Adrenal gland (tissue), 9 donors: ENCODE measurements at regions not wholly inside any gene's neighbourhood (a gene's known extent, or its start where the extent isn't known, plus 50 kb on each side); places are given as distances from the start of the nearest gene placed in this dataset.

Experiments
- DNase-seq, 7 donors: peaks; one replicate each; pipeline ENCODE4 v3.0.0-alpha.2; 2019 to 2020
- H3K27ac ChIP-seq, 5 donors: fragments of 200-600 bp; sonication (generic) in 4 of 5; 1 replicate in 3 of 5; 2 replicates in 2 of 5; pipeline versions ENCODE4 v1.5.1 to v1.8.0; 2016 to 2020; ENCODE audit warnings: mild to moderate bottlenecking in 1 of 5
- H3K27me3 ChIP-seq: fragments of 200-600 bp; 2 replicates; pipeline ENCODE4 v1.8.0; 2021
- H3K36me3 ChIP-seq, 2 donors: fragments of 200-600 bp; replicated peaks in 1 of 2; 1 replicate in 1 of 2; 2 replicates in 1 of 2; pipeline versions ENCODE4 v1.5.1 to v1.8.0; 2018 to 2022
- H3K4me1 ChIP-seq, 2 donors: fragments of 200-600 bp; replicated peaks in 1 of 2; 1 replicate in 1 of 2; 2 replicates in 1 of 2; pipeline versions ENCODE4 v1.5.1 to v1.8.0; 2018 to 2021
- H3K4me3 ChIP-seq, 4 donors: fragments of 200-600 bp; sonication (generic) in 3 of 4; one replicate each; pipeline ENCODE4 v1.5.1; 2016 to 2018
- H3K9me3 ChIP-seq, 3 donors: fragments of 200-600 bp; sonication (generic) in 1 of 3; replicated peaks in 1 of 3; 1 replicate in 2 of 3; 2 replicates in 1 of 3; pipeline versions ENCODE4 v1.5.1 to v1.8.0; 2016 to 2021
- CTCF ChIP-seq, 6 experiments: fragments of 450-650 bp in 4 of 6; fragments of 200-600 bp in 2 of 6; sonication (generic) in 1 of 6; IDR thresholded peaks; 1 replicate in 5 of 6; 2 replicates in 1 of 6; pipeline versions ENCODE4 v1.5.1 to v1.8.0; 2016 to 2021; ENCODE audit warnings: antibody characterized with exemption in 6 of 6, mild to moderate bottlenecking in 2 of 6, moderate library complexity in 1 of 6
- POLR2A ChIP-seq, 2 donors: fragments of 450-650 bp; IDR thresholded peaks; one replicate each; pipeline ENCODE4 v1.6.1; 2017; ENCODE audit warnings: antibody characterized with exemption in 2 of 2, mild to moderate bottlenecking in 2 of 2, moderate library complexity in 1 of 2
- WGBS, 4 donors: extraction: QIAGEN DNeasy Blood & Tissue Kit in 2 of 4; methylation state at CpG; one replicate each; pipeline versions ENCODE4 v1.1.5 to v1.1.7; 2013 to 2017; 5-methylcytosine and 5-hydroxymethylcytosine counted together
- intact Hi-C, 2 donors: fragments of 100-400 bp; cut with DNase I; formaldehyde crosslinking; loops; one replicate each; pipeline versions ENCODE4 v1.14.1 to v1.15.0; 2022 to 2023
- donor health status: healthy with polysubstance abuse.
- donor health status: Bipolar disorder and iron deficiency.
- donor health status: DM: yes; HTN: yes; CAD: no.
- donor health status: DM: no; HTN: no; CAD: no.
- donor health status: DM: no; HTN: no; CAD: no.

DNA sequence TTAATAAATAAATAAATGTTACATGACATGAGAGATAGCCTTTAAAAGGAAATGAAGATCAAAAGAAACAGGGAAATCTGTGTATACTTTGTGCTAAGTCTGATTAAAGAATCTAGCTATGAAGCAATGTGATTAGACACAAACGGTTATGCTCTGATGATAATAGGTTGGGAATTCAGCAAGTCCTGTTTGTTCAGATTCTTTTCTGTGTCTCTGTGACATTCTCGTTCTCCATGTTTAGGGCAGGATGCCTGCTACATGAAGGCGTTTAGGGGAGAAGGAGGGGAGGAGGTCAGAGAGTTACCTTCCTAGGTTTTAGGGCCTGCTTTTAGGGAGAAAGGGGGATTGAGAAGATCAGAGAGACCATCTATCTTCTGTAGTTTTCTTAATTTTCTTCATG, 555.3 kb downstream of the DNAJB9 start:
- intact Hi-C loops: no loop called here
- WGBS, 4 donors: 44 to 73% (median 63%) methylated on average over 3 of the region's 3 CpGs
- H3K36me3 ChIP-seq: no peaks in the 10 kb centered on the region

GRCh38 chr7:109126404-109127050, 556.9 kb downstream of the DNAJB9 start:
- no peak overlapping the region for H3K4me3 ChIP-seq
- no peaks in the 10 kb centered on the region for H3K27me3 ChIP-seq
- no peaks in the 10 kb centered on the region for H3K9me3 ChIP-seq
- WGBS, 4 donors: 44 to 68% (median 56%) methylated on average over 2 of the region's 2 CpGs
- no peaks in the 10 kb centered on the region for H3K36me3 ChIP-seq
- no peaks in the 10 kb centered on the region for H3K4me1 ChIP-seq
- TF ChIP-seq POLR2A (IDR thresholded peaks at IDR 0.05) (no peak), CTCF (IDR thresholded peaks at IDR 0.05) (no peak)
- intact Hi-C loops: no loop called here
- no peak overlapping the region for H3K27ac ChIP-seq
- no peak for DNase-seq

More for the DNA sequence above, 555.3 kb downstream of the DNAJB9 start:
- Histone ChIP-seq H3K9me3 (no peaks in the 10 kb centered on the region), H3K27me3 (no peaks in the 10 kb centered on the region), H3K4me3 (no peak overlapping the region), H3K27ac (no peak overlapping the region), H3K4me1 (no peaks in the 10 kb centered on the region)
- DNase-seq: no peak
- TF ChIP-seq POLR2A (IDR thresholded peaks at IDR 0.05) (no peak), CTCF (IDR thresholded peaks at IDR 0.05) (no peak)

GRCh38 chr7:109127145-109127544, 557.5 kb downstream of the DNAJB9 start:
- intact Hi-C loops: no loop called here
- TF ChIP-seq CTCF (IDR thresholded peaks at IDR 0.05): no peak
- no peak for TF ChIP-seq POLR2A (IDR thresholded peaks at IDR 0.05)

GRCh38 chr7:109131141-109131540, 561.5 kb downstream of the DNAJB9 start:
- Histone ChIP-seq H3K4me1 (no peaks in the 10 kb centered on the region), H3K4me3 (no peak overlapping the region), H3K27ac (no peak overlapping the region), H3K9me3 (no peaks in the 10 kb centered on the region), H3K36me3 (no peaks in the 10 kb centered on the region), H3K27me3 (no peaks in the 10 kb centered on the region)
- DNase-seq: no peak
- WGBS, 4 donors: 20 to 31% (median 22%) methylated on average over 1 of the region's 1 CpG
- TF ChIP-seq POLR2A (IDR thresholded peaks at IDR 0.05) (no peak), CTCF (IDR thresholded peaks at IDR 0.05) (no peak)
- intact Hi-C loops: no loop called here

More at GRCh38 chr7:109127145-109127544, 557.5 kb downstream of the DNAJB9 start:
- H3K36me3 ChIP-seq: no peaks in the 10 kb centered on the region
- no peaks in the 10 kb centered on the region for H3K4me1 ChIP-seq
- no peak for DNase-seq
- no peak overlapping the region for H3K4me3 ChIP-seq
- no peaks in the 10 kb centered on the region for H3K9me3 ChIP-seq
- H3K27ac ChIP-seq: no peak overlapping the region
- WGBS, 4 donors: 66 to 79% (median 74%) methylated on average over 1 of the region's 1 CpG
- no peaks in the 10 kb centered on the region for H3K27me3 ChIP-seq
